H9 (cell line): ENCODE measurements at regions not wholly inside any gene's neighbourhood (a gene's known extent, or its start where the extent isn't known, plus 50 kb on each side); places are given as distances from the start of the nearest gene placed in this dataset.

Experiments used
- DNase-seq: peaks from one replicate; pipeline ENCODE4 v3.0.0-alpha.2; 2017
- H2AFZ ChIP-seq: one replicate; pipeline ENCODE4 v1.6.1; 2013; ENCODE audit warnings: mild to moderate bottlenecking, low read length, control low read depth, moderate library complexity
- H2AK5ac ChIP-seq: 2 replicates; pipeline ENCODE4 v1.6.1; 2013; ENCODE audit warnings: low read length, control low read depth, mixed read lengths; ENCODE audit not compliant: insufficient read length
- H2BK120ac ChIP-seq: one replicate; pipeline ENCODE4 v1.6.1; 2013; ENCODE audit warnings: low read depth, mild to moderate bottlenecking, low read length, control low read depth, inconsistent platforms; ENCODE audit not compliant: poor library complexity, severe bottlenecking
- H2BK12ac ChIP-seq: 2 replicates; pipeline ENCODE4 v1.6.1; 2013; ENCODE audit warnings: low read length, control low read depth, mixed read lengths, low read depth; ENCODE audit not compliant: insufficient read length
- H2BK15ac ChIP-seq: 2 replicates; pipeline ENCODE4 v1.6.1; 2013; ENCODE audit warnings: low read depth, low read length, control low read depth
- H2BK20ac ChIP-seq: one replicate; pipeline ENCODE4 v1.6.1; 2013; ENCODE audit warnings: low read depth, mild to moderate bottlenecking, low read length, control low read depth, inconsistent platforms; ENCODE audit not compliant: poor library complexity, severe bottlenecking
- H2BK5ac ChIP-seq: 2 replicates; pipeline ENCODE4 v1.6.1; 2013; ENCODE audit warnings: low read length, control low read depth, mixed read lengths; ENCODE audit not compliant: insufficient read length
- H3K14ac ChIP-seq: 2 replicates; pipeline ENCODE4 v1.6.1; 2013; ENCODE audit warnings: low read length, control low read depth; ENCODE audit not compliant: insufficient read depth
- H3K18ac ChIP-seq: 2 replicates; pipeline ENCODE4 v1.6.1; 2013; ENCODE audit warnings: low read depth, mild to moderate bottlenecking, mixed read lengths, low read length, control low read depth; ENCODE audit not compliant: insufficient read length
- H3K23ac ChIP-seq: 2 replicates; pipeline ENCODE4 v1.6.1; 2013; ENCODE audit warnings: low read length, control low read depth, mixed read lengths, low read depth; ENCODE audit not compliant: insufficient read length
- H3K23me2 ChIP-seq: 2 replicates; pipeline ENCODE4 v1.6.1; 2013; ENCODE audit warnings: low read depth, mild to moderate bottlenecking, mixed read lengths, low read length, control low read depth; ENCODE audit not compliant: insufficient read length, poor library complexity, severe bottlenecking
- H3K27ac ChIP-seq: 2 replicates; pipeline ENCODE4 v1.5.1; 2013; ENCODE audit warnings: low read length, control low read depth, mixed read lengths, low read depth; ENCODE audit not compliant: insufficient read length
- H3K27me3 ChIP-seq: 2 replicates; pipeline ENCODE4 v1.6.1; 2013; ENCODE audit warnings: low read length, control low read depth, inconsistent platforms; ENCODE audit not compliant: insufficient read depth
- H3K4ac ChIP-seq: 2 replicates; pipeline ENCODE4 v1.6.1; 2013; ENCODE audit warnings: low read depth, mild to moderate bottlenecking, control low read depth, inconsistent platforms, low read length, moderate library complexity
- H3K4me1 ChIP-seq: 2 replicates; pipeline ENCODE4 v1.6.1; 2013; ENCODE audit warnings: low read length, control low read depth, inconsistent platforms; ENCODE audit not compliant: insufficient read depth
- H3K4me2 ChIP-seq: 2 replicates; pipeline ENCODE4 v1.6.1; 2013; ENCODE audit warnings: low read length, control low read depth, mixed read lengths; ENCODE audit not compliant: insufficient read length, insufficient read depth
- H3K56ac ChIP-seq: 2 replicates; pipeline ENCODE4 v1.6.1; 2013; ENCODE audit warnings: low read depth, mild to moderate bottlenecking, mixed read lengths, low read length, control low read depth; ENCODE audit not compliant: insufficient read length
- H3K79me1 ChIP-seq: 2 replicates; pipeline ENCODE4 v1.6.1; 2013; ENCODE audit warnings: low read depth, mild to moderate bottlenecking, moderate library complexity, low read length, control low read depth, inconsistent platforms; ENCODE audit not compliant: insufficient read depth, poor library complexity, severe bottlenecking
- H3K79me2 ChIP-seq: 2 replicates; pipeline ENCODE4 v1.6.1; 2013; ENCODE audit warnings: low read length, control low read depth, inconsistent platforms; ENCODE audit not compliant: insufficient read depth
- H3K9ac ChIP-seq: 2 replicates; pipeline ENCODE4 v1.6.1; 2013; ENCODE audit warnings: low read length, control low read depth, mixed read lengths; ENCODE audit not compliant: insufficient read length; ENCODE audit errors: extremely low read depth
- H3K9me3 ChIP-seq: one replicate; pipeline ENCODE4 v1.6.1; 2013; ENCODE audit warnings: low read depth, low read length, inconsistent platforms; ENCODE audit not compliant: control insufficient read depth
- H3T11ph ChIP-seq: one replicate; pipeline ENCODE4 v1.6.1; 2013; ENCODE audit warnings: mild to moderate bottlenecking, low read length, control low read depth, inconsistent platforms
- H4K20me1 ChIP-seq: one replicate; pipeline ENCODE4 v1.6.1; 2013; ENCODE audit not compliant: control insufficient read depth, insufficient read length, insufficient read depth
- H4K5ac ChIP-seq: 2 replicates; pipeline ENCODE4 v1.6.1; 2013; ENCODE audit warnings: low read depth, mild to moderate bottlenecking, mixed read lengths, low read length, control low read depth; ENCODE audit not compliant: insufficient read length
- H4K8ac ChIP-seq: replicated peaks from 2 replicates; pipeline ENCODE4 v1.6.1; 2013; ENCODE audit warnings: low read length, control low read depth, mixed read lengths, low read depth; ENCODE audit not compliant: insufficient read length
- H4K91ac ChIP-seq: 2 replicates; pipeline ENCODE4 v1.6.1; 2013; ENCODE audit warnings: low read depth, mild to moderate bottlenecking, moderate library complexity, mixed read lengths, low read length, control low read depth; ENCODE audit not compliant: insufficient read length
- H3K27ac Mint-ChIP-seq, 3 experiments: 2 replicates in 2 of 3; 3 replicates in 1 of 3; pipeline ENCODE4 v1.8.0; 2020 to 2021; ENCODE audit warnings: mixed read lengths in 3 of 3, mild to moderate bottlenecking in 1 of 3, moderate library complexity in 1 of 3
- H3K27me3 Mint-ChIP-seq: 2 replicates; pipeline ENCODE4 v1.8.0; 2021; ENCODE audit warnings: low read depth, mild to moderate bottlenecking, moderate library complexity, mixed read lengths
- H3K36me3 Mint-ChIP-seq, 3 experiments: 2 replicates in 2 of 3; 3 replicates in 1 of 3; pipeline ENCODE4 v1.8.0; 2020 to 2021; ENCODE audit warnings: low read depth in 3 of 3, mixed read lengths in 3 of 3; ENCODE audit not compliant: insufficient read depth in 1 of 3
- H3K4me1 Mint-ChIP-seq, 2 experiments: 2 replicates each; pipeline ENCODE4 v1.8.0; 2020; ENCODE audit warnings: mixed read lengths in 2 of 2
- H3K4me3 Mint-ChIP-seq, 2 experiments: 2 replicates in 1 of 2; 3 replicates in 1 of 2; pipeline ENCODE4 v1.8.0; 2020 to 2021; ENCODE audit warnings: mild to moderate bottlenecking in 2 of 2, mixed read lengths in 2 of 2, moderate library complexity in 1 of 2
- H3K9me3 Mint-ChIP-seq, 2 experiments: 2 replicates in 1 of 2; 3 replicates in 1 of 2; pipeline ENCODE4 v1.8.0; 2020; ENCODE audit warnings: mild to moderate bottlenecking in 2 of 2, mixed read lengths in 2 of 2, moderate library complexity in 1 of 2
- TF ChIP-seq, protein P1 (sequence below): fragments of 200-600 bp; sonication (generic); conservative IDR thresholded peaks from 3 replicates; pipeline ENCODE4 v1.8.0; 2021; ENCODE audit warnings: antibody characterized with exemption, mild to moderate bottlenecking

DNA sequence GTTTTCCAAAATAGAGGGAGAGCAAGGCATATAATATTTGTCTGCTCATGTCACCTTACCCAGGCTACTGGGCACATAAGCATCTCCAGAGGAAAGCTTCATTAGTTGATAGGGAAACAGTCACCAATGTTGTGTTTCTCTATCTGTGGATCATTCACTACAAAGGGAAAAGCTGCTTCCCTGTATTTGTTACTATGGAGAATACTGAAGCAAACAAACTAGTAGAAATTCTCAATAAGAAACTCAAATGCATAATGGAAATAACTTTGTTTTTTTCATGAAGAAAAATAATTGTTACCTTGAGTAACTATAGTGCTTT is 138.2 kb downstream of the PCSK1 start:
- Histone ChIP-seq H4K20me1 (no peaks in the 10 kb centered on the region), H3K27ac (no peak overlapping the region), H2BK12ac (no peak overlapping the region), H3K9me3 (no peaks in the 10 kb centered on the region), H3K27me3 (no peaks in the 10 kb centered on the region), H2BK15ac (no peak overlapping the region), H4K5ac (no peak overlapping the region), H3K23me2 (no peaks in the 10 kb centered on the region), H3T11ph (no peak overlapping the region), H2BK5ac (no peak overlapping the region), H3K9ac (no peak overlapping the region), H2BK120ac (no peak overlapping the region), H3K4me1 (no peaks in the 10 kb centered on the region; the same call in 1 of the 2 replicates), H3K56ac (no peak overlapping the region), H2BK20ac (no peak overlapping the region), H3K79me1 (no peaks in the 10 kb centered on the region), H3K4me2 (no peak overlapping the region), H3K14ac (no peak overlapping the region), H3K4ac (no peak overlapping the region), H3K18ac (no peak overlapping the region), H4K8ac (no peak overlapping the region), H2AK5ac (no peak overlapping the region), H2AFZ (no peak overlapping the region), H3K79me2 (no peaks in the 10 kb centered on the region), H4K91ac (no peak overlapping the region), H3K23ac (no peak overlapping the region)
- no peak for DNase-seq
- TF ChIP-seq, protein P1, sequence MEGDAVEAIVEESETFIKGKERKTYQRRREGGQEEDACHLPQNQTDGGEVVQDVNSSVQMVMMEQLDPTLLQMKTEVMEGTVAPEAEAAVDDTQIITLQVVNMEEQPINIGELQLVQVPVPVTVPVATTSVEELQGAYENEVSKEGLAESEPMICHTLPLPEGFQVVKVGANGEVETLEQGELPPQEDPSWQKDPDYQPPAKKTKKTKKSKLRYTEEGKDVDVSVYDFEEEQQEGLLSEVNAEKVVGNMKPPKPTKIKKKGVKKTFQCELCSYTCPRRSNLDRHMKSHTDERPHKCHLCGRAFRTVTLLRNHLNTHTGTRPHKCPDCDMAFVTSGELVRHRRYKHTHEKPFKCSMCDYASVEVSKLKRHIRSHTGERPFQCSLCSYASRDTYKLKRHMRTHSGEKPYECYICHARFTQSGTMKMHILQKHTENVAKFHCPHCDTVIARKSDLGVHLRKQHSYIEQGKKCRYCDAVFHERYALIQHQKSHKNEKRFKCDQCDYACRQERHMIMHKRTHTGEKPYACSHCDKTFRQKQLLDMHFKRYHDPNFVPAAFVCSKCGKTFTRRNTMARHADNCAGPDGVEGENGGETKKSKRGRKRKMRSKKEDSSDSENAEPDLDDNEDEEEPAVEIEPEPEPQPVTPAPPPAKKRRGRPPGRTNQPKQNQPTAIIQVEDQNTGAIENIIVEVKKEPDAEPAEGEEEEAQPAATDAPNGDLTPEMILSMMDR, result no peak
- no peak overlapping the region for H3K4me3 Mint-ChIP-seq
- H3K27ac Mint-ChIP-seq, result no peak overlapping the region
- H3K36me3 Mint-ChIP-seq, result peaks cover under 1% of the 10 kb centered on the region in 3 experiments; a peak in 4 of 7 replicates
- peaks cover 0 to 4% of the 10 kb centered on the region in 2 experiments; a peak in 2 of 4 replicates for H3K4me1 Mint-ChIP-seq
- H3K27me3 Mint-ChIP-seq, result no peaks in the 10 kb centered on the region
- H3K9me3 Mint-ChIP-seq, result peaks cover under 1 to 2% of the 10 kb centered on the region in 2 experiments; a peak in 2 of 5 replicates
